Activated CD4-positive, alpha-beta T cell treated with anti-CD3 and anti-CD28 coated beads, Interleukin-10, Interleukin-2, amounts not matched to agents 100 ng/mL and 50 ng/mL, durations not matched to agents 16 hours and 8 hours (primary cell): ENCODE measurements at regions not wholly inside any gene's neighbourhood (a gene's known extent, or its start where the extent isn't known, plus 50 kb on each side); places are given as distances from the start of the nearest gene placed in this dataset.

Experiments
- DNase-seq: peaks from one replicate; pipeline ENCODE4 v3.0.0-alpha.2; 2020

DNA sequence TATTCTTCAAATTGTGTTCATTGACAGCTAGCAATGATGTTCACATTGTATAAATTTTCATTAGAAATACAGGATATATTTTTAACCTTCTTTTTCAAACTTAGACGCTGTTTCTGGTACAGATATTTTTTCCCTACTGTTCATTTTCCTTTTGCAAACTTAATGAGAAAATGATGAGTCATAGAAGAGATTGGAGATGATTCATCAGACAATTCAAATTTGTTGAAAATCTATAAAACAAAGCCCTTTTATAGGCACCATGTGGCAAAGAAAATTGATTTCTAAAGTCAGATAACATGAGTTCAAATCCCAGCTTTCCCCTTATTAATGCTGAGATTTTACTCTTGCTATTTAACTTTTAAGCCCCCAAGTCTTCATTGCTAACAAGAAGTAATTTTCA, 728.8 kb upstream of the DDX18 start:
- no peak for DNase-seq

DNA sequence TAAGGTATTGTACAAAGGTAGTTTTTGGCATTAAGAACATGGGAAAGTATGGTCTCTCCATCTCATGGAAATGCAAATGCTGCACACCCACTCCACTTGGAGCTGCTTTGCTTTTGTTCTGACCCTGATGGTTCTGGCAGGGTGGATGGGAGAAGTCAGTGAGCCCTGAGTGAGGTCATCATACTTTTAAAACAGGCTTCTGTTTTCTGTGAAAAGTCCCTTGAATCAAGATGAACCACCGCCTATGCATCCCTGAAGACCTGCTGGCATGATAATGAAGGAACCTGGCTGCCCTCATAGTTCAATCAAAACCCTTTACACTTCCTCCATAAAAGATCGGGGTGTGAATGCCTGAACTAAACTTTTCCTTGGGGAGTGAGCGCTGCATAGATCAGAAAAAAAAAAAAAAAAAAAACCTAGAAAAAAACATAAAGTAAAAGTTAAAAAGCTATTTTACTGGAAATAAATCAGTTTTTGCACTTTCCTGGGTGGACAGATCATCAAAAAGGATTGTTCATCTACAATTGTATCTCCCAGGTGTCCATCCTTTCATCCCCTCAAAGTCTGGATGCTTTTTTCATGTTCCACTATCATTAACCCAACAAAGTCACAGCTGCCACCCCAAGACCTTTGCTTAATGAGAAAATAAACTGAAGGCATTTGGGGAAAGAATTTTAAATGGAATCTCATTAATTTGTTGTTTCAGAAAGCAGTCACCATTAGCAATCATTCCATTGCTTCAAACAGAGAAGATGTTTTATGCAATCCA, 728.1 kb upstream of the DDX18 start:
- DNase-seq, result no peak

DNA sequence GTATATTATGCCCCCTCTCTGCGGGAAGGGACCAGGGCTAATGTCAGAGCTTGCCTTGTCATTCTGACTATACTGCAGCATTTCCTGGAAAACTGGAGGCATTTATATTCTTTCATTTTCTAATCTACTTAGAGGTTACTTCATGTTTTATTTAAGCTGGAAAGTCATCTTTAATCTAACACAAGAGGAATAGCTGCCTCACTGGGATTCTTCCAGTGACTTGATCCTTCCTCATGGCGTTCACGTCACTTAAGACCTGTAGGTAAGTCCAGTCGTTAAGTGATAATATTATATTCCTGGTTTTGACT, 727.6 kb upstream of the DDX18 start:
- DNase-seq, result no peak

DNA sequence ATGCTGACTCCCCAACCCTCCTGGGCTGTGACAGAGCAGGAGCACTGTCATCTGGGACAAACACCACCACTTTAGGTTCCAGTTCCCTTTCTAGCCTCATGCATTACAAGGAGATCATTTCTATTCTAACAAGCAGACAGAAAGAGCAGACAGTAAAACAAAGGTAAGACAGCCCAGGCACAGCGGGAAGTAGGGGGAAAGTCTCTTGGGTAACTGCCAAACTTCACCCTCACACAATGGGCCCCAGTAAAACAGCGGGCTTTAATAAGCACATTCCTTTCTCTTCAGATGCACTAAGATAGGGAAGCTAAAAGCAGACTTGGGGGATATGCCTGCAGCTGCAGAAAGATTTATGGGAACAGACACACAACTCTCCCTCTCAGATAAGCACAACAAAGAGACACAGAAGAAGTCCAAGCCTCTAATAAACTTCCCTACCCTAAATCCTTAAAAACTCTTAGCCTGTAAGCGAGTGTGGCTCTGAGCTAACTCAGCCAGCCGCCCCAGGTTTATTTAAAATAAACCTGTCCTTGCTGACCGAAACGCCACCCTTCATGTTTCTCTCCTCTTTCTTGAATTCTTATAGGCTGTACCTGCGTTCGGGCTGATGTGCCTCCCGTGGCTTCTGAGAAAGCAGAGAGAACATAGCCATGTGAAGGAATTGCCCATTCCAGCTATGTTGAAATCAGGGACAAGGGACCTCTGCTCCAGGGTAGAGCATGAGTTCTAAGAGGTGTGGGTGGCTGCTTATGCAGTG, 726.8 kb upstream of the DDX18 start:
- DNase-seq, result no peak

DNA sequence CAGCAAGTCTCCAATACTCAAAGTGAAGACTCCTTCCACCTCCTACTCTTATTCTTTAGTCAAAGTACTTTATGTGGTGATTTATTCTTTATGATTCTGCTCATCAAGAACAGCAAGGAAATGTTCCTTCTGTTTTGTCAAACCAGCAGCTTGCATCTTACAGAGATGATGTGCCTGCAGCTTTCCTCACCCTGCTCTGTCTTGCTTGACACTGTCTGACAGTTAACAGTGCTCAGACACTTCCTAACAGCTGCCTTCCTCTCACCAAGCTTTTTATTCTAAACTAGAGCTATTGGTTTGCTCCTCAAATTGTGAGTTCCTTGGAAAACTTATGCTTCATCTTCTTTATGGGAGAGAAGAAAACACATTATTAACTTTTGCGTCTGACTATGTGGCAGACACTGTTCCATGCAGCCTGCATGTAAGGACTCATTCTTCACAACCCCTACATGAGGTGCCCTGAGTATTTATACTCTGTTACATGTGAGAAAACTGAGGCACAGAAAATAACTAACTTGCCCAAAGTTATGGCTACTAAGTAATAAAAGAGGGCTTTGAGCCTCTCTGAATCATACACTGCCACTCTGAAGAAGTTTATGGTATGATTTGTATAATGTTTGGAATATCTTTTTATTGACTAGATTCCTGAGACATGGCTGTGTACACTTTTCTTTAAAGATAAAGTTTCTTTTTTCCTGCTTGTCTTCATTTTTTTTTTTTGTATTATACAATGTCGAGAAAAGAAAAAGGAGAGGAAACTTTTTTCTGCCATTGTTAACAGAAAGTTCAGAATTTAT, 723.3 kb upstream of the DDX18 start:
- no peak for DNase-seq

DNA sequence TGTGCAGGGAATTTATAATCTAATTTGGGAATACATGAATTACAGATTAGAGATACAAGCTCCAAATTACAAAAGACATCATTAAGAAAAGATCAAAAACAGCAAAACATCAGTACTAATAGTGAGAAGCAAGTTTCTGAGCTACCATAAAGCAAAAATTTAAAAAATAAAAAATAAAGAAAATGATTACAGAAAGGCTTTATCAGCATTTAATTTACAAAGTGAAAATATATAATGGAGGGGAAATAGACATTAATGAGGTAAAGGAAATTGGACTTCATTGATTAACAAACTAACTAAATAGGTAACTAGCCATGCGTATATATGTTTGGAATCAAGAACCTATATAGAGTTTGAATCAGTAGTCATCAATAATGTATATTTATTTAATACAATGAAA, 712.9 kb upstream of the DDX18 start:
- DNase-seq, result no peak

DNA sequence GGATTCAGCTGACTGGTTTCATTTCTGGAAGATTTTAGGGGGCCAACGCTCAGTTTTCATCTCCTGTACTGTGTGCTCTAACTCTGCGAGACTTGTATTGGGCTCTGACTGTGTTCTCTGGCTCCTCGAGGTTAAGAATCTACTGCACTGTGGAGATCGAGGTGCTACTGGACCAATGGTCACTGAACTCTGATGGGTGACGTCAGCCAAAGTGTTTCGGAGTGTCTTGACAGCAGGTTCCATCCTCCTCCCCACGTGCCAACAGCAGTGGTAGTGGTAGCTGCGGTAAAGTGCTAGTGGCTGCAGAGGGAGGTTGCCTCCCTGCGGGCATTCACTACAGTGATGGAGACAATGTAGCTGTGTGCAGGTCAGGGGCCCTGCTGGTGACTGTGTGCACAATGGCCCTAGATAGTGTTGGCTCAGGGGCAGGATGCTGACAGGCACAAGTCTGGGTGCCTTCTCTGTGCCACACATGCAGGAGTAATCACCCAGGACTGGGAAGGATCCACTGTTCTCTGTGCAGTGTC, 705.7 kb upstream of the DDX18 start:
- DNase-seq, result no peak

DNA sequence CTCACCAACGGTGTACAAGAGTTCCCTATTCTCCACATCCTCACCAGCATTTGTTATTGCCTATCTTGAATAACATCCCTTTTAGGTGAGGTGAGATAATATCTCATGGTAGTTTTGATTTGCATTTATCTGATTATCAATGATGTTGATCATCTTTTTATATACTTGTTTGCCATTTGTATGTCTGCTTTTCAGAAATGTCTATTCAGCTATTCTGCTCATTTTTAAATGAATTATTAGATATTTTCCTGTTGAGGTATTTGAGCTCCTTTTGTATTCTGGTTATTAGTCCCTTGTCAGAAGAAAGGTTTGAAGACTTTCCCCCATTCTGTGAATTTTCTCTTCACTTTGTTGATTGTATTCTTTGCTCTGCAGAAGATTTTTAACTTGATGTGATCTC, 695.5 kb upstream of the DDX18 start:
- no peak for DNase-seq

DNA sequence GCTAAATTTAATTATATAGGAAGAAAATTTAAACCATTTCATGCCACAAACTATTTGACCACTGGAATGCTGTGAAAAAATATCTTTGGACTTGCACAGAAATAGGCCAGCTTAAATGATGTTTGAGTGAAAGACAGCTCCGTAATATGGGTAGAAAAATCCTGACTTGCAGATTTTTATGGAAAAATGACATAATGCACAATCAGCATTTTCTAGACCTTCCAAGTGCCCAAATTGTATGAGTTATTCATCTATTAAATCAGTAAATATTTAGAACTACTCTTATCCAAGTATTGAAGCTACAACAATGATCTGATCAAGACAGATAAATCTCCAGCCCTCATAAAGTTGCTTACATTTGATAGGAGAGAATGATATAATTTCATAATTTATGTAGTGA, 691.1 kb upstream of the DDX18 start:
- no peak for DNase-seq

DNA sequence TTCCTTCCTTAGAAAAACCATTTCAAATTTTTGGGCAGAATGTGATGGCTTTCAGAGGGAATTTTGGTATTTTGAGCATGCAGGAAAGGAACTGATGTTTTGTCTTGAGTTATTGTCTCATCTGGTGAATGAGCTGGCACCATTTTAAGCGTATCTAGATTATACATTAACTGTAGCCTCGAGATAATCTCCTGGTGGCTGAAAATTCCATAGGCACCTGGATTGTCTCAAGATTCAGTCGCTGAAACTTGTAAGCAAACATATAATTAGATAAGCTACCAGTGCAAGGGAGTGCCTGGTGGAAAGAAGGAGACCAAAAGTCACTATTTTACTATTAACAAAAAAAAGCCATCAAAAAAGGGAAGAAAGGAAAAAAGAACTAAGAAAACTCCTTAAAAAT, 687.8 kb upstream of the DDX18 start:
- no peak for DNase-seq

DNA sequence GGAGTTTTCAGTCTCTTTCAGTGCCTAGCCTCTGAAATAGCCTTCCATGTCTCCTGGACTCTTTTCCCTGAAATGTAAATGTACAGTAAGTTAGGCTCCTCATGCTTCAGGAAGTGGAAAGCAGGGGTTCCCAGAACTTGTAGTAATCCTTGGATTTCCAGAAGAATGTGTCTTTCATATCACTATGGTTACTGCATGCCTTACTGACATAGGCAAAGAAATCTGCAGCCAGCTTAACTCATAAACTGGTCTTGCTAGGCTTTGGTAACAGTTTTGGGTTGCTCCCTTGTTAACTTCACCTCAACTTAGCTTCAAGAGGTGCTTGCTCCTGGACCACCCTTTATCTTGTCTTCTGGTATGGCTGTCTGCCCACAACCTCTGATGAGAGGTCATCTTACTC, 686.8 kb upstream of the DDX18 start:
- no peak for DNase-seq

DNA sequence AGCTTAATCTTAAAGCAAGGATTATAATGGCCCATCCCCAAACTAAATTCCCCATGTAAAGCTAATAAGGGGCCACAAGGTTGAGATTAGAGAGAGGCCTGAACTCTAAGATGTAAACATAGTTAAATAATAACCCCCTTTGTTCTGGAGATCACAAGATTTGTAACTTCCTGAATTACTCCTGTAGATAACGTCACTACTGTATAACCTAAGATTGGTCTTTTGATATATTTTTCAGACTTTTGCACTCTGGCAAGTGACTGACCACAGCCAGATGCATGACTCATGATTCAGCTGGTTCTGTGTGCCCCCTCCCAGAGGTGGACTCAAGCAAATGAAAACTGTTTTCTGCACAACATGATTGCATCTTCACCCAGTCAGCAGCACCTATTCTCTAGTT, 686.0 kb upstream of the DDX18 start:
- DNase-seq, result no peak

DNA sequence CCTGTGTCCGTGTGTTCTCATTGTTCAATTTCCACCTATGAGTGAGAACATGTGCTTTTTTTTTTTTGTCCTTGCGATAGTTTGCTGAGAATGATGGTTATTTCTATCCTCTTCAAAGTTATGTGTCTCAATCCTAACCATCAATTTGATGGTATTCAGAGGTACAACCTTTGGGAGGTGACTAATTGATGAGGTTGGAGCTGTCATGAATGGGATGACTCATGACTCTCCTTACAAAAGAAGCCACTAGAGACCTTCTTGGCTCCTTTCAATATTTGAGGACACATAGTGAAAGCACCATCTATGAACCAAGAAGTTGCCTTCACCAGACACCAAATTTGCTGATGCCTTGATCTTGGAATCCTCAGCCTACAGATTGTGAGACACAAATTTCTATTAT, 677.1 kb upstream of the DDX18 start:
- DNase-seq, result no peak

DNA sequence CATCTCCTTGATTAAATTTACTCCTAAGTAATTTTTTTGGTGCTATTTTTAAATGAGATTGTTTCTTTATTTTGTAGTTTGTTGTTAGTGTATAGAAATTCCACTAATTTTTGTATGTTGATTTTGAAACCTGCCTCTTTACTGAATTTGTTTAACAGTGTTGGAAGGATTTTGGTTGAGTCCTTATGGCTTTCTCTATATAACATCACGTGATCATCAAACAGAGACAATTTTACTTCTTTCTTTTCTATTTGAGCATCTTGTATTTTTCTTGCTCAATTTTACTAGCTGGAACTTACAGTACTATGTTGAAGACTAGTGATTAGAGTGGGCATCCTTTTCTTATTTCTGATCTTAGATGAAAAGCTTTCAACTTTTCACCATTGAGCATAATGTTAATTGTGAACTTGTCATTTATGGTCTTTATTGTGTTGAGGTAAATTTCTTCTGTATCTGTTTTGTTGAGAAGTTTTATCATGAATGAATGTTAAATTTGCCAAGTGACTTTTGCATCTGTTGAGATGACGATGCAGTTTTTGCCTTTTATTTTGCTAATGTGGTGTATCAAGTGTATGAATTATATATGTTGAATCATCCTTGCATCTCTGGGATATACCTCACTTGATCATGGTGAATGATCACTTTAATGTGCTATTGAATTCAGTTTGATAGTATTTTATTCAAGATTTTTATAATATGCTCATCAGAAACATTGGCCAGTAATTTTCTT, 645.3 kb upstream of the DDX18 start:
- DNase-seq, result no peak

DNA sequence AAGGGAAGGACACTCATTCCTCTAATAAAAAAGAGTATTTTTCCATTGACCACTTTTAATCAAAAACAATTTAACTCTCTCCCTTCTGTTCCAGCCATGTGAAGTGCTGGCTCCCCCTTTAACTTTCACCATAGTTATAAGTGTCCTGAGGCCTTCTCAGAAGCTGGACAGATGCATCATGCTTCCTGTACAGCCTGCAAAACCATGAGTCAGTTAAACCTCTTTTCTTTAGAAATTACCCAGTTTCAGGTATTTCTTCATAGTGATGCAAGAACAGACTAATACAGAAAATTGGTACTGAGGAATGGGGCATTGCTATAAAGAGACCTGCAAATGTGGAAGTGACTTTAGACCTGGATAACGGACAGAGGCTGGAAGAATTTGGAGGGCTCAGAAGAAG, 643.6 kb upstream of the DDX18 start:
- no peak for DNase-seq

DNA sequence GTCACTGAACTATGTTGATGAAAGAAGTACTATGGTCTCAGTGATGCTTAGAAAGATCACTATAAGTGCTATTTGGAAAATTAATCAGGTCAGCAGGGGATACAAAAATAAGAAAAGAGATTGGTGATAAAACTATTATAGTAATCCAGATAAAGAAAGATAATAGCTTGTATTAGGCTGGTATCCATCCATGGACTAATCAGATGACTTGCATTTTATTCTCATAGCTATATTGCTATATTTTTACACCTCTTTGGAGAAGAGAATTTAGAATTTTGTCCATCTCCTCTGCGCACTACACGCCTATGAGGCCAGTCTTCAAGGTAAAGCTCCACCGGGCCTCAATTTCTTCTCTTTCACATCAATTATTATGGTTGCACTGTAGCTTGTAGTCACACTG, 635.1 kb upstream of the DDX18 start:
- DNase-seq, result no peak

DNA sequence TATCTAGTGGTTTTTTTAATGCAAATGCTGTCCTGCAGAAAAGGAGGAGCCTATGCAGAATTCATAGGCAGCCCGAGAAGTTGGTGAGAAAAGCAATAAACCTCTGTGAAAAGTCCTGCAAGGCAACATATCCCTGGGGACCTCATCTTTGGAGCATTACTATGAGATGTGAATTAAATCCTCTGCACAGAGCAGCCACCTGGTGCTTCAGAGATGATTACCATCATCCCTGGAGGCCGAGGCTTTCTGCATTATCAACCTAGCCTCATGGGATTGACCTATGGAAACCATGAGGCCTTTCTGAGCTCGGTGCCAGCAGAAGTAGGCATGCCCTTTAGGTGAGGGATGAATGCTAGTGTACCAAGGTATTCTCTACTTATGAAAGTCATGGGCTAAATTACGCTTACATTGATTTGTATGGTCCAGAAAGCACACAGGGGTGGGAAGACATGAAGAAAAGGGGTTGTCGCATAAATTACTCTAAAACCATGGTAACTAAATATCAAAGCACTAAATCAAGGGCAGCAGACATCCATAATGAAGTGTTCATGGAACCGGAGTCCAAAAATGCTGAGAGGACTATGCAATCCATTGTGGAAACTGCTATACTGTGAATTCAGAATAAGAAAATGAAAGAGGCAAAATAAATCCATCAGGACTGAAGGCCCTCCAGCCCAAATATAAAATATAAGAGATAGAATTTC, 623.5 kb upstream of the DDX18 start:
- no peak for DNase-seq

DNA sequence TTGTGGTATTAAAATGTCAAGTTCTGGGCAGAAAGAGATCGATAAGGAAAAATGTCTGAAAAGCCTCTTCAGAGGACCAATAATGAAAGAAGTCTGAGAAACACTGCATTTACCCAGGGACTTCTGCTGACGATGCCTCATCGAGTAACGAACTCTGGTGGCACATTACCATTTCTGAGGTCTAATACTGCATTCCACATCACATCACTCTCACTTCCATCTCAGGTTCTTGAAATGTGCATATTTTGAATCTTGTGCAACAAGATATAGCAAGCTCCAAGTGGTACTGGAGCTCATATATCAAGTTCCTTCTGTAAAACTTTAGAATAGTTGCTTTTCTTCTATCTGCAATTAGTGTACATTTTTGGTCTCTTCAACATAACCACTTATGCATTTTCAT, 619.1 kb upstream of the DDX18 start:
- no peak for DNase-seq

DNA sequence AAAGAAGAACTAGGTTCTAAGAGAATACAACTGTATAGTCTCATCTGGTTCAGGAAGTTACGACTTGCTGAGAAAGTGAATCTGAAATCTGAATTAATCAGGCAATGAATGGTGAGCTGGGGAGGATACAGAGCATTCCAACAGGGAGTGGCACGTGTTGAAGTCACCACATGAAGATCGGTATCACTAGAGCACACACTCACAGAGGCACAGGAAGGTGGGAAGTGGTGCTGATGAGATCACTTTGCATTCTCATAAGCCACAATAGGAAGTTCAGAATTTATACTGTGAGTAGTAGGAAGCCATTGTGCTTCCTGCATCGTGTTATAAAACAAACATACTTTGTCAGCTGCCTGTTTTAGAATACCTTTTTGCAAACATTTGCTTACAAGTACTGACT, 615.0 kb upstream of the DDX18 start:
- DNase-seq, result no peak

DNA sequence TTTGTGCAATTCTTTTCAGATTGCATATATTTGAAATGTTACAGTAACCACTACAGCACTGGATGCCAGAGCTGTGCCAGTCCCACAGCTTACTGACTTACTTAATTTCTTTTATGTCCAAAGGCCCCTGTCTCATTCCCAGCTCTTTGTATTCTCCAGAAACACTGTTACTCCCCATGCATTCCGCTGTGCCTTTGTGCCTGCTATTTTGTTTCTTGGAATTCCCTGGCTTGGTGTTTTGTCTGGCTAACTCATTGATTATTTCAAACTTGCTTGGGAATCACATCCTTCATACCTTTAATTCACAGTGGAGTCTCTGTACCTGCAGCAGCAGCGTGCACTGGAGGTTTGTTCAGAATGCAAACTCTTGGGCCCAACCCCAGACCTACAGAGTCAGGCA, 601.9 kb upstream of the DDX18 start:
- no peak for DNase-seq

DNA sequence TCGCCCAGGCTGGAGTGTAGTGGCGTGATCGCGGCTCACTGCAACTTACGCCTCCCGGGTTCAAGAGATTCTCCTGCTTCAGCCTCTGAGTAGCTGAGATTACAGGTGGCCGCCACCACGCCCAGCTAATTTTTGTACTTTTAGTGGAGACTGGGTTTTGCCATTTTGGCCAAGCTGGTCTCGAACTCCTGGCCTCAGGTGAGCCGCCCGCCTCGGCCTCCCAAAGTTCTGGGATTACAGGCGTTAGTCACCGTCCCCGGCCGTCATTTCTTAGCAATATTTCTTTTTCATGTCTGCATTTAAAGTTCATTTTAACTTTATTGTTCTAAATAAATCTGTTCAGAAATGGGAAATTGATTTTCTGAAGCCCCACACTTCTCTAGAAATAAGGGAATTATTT, 597.3 kb upstream of the DDX18 start:
- no peak for DNase-seq

DNA sequence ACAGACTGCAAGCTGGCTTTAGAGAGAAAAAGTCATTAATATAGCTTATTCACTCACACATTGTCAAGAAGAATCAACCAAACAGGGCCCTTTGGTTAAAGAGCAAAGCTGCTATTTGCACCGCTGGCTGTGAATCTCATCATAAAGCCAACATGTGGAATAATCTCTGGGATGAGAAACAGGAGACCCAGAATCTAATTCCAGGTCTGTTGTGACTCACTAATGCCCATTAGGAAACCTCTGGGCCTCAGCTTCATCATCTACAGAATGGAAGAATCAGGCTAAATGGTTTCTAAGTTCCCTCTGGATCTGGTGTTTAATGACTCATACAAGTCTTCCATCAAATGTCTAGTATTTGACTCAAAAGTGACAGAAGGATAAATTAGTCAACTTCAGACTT, 591.7 kb upstream of the DDX18 start:
- DNase-seq, result no peak

DNA sequence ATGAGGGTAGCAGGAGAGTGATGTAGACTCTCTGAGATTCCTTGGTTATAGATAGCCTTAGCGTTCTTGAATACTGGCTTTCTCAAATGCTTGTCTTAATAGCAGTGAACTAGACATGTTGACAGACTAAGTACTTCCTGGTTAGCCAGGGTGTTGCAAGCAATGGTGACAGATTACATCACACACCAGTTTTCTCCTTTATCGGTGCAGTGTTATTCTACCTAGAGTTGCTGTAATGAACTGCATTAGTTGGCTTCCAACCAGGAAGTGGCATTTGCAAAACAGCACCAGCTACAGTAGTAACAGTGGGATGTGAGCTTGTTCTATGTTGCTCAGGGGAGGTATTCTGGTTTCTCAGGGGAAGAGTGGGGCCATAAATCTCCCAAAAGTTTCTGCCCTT, 582.2 kb upstream of the DDX18 start:
- DNase-seq, result no peak
